ENCODE measurements at regions not wholly inside any gene's neighbourhood (a gene's known extent, or its start where the extent isn't known, plus 50 kb on each side); places are given as distances from the start of the nearest gene placed in this dataset.
A peak's percentile ranks its signal among the peaks of the same experiment; 100 is the strongest.

DNA sequence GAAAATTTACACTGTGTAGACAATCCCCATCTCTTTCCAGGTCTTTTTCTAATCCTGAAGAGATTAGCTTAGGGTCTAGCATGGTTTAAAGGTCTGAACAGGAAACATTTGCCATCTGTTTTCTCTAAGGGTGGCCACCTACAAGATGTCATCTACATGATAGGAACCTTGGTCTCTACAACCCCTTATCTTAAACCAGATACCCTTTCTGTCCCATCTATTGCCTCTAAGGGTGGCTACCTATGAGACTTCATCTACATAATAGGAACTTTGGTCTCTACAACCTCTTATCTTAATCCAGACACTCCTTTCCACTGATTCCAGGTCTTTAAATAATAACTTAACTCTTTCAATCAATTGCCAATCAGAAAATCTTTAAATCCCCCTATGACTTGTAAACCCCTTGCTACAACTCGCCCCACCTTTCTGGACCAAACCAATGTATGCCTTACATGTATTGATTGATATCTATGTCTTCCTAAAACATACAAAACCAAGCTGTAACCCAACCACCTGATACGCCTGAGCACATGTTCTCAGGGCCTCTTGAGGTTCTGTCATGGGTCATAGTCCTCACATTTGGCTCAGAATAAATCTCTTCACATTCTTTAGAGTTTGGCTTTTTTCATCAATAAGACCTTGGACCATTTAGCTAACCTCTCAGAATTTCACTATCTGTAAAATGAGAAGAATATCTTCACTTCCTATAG lies 605.0 kb downstream of the TUSC7 start:
- no peak for TF ChIP-seq EZH2 (IDR thresholded peaks at IDR 0.05; ENCODE audit: insufficient read depth, low read length)
- TF ChIP-seq, protein P1, sequence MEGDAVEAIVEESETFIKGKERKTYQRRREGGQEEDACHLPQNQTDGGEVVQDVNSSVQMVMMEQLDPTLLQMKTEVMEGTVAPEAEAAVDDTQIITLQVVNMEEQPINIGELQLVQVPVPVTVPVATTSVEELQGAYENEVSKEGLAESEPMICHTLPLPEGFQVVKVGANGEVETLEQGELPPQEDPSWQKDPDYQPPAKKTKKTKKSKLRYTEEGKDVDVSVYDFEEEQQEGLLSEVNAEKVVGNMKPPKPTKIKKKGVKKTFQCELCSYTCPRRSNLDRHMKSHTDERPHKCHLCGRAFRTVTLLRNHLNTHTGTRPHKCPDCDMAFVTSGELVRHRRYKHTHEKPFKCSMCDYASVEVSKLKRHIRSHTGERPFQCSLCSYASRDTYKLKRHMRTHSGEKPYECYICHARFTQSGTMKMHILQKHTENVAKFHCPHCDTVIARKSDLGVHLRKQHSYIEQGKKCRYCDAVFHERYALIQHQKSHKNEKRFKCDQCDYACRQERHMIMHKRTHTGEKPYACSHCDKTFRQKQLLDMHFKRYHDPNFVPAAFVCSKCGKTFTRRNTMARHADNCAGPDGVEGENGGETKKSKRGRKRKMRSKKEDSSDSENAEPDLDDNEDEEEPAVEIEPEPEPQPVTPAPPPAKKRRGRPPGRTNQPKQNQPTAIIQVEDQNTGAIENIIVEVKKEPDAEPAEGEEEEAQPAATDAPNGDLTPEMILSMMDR (IDR thresholded peaks at IDR 0.05; ENCODE audit: insufficient read depth, low read depth, low read length), result no peak
- H3K4me2 ChIP-seq (ENCODE audit: low read length), result no peak overlapping the region
- H3K79me2 ChIP-seq (ENCODE audit: insufficient read depth, low read length), result no peaks in the 10 kb centered on the region
- no peak overlapping the region for H3K4me3 Mint-ChIP-seq (ENCODE audit: unreplicated experiment)
- H3K36me3 Mint-ChIP-seq (ENCODE audit: low read depth, unreplicated experiment), result no peaks in the 10 kb centered on the region
- H3K4me1 ChIP-seq (ENCODE audit: insufficient read depth, low read length), result no peaks in the 10 kb centered on the region
- no peak overlapping the region for H3K9ac ChIP-seq (ENCODE audit: low read length)
- H3K9me3 Mint-ChIP-seq (ENCODE audit: unreplicated experiment), result no peaks in the 10 kb centered on the region
- FAIRE-seq (no peak), DNase-seq (ENCODE audit: low read depth) (no peak)
- no peaks in the 10 kb centered on the region for H3K27me3 ChIP-seq (ENCODE audit: insufficient read depth, low read length)
- H2AFZ ChIP-seq (ENCODE audit: low read depth, low read length), result no peak overlapping the region
- no peak overlapping the region for H3K27ac Mint-ChIP-seq (ENCODE audit: unreplicated experiment)
- no peaks in the 10 kb centered on the region for H3K27me3 Mint-ChIP-seq (ENCODE audit: low read depth, unreplicated experiment)
- no peak overlapping the region for H3K4me3 ChIP-seq (ENCODE audit: insufficient read depth, low read depth, low read length)
- no peaks in the 10 kb centered on the region for H4K20me1 ChIP-seq (ENCODE audit: insufficient read depth, low read length)
- H3K27ac ChIP-seq (ENCODE audit: low read depth, low read length), result no peak overlapping the region
- no peaks in the 10 kb centered on the region for H3K4me1 Mint-ChIP-seq (ENCODE audit: low read depth, unreplicated experiment)
- H3K36me3 ChIP-seq (ENCODE audit: insufficient read depth, low read length), result no peaks in the 10 kb centered on the region
- no peaks in the 10 kb centered on the region for H3K9me3 ChIP-seq (ENCODE audit: insufficient read depth, low read depth, low read length)

DNA sequence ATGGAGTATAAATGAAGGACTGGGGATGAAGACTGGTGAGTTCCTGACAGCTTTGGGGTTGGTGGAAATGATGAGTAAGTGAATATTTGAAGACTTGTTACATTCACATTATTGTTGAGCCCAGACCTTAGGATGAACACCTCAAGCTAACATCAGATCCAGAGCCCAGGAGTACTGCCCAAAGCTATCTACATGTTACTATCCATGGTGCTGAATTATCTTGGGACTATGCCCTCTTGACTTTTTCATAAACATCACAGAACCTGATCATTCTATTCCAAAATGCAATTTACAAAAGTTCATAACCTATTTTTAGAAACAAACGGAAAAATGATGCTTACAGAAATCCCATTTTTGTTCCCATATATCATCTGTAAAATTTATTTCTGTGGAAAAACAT lies 613.3 kb downstream of the TUSC7 start:
- Histone ChIP-seq H4K20me1 (ENCODE audit: insufficient read depth, low read length) (no peaks in the 10 kb centered on the region), H3K4me2 (ENCODE audit: low read length) (no peak overlapping the region), H3K27ac (ENCODE audit: low read depth, low read length) (no peak overlapping the region), H3K9ac (ENCODE audit: low read length) (no peak overlapping the region), H2AFZ (ENCODE audit: low read depth, low read length) (no peak overlapping the region), H3K4me3 (ENCODE audit: insufficient read depth, low read depth, low read length) (no peak overlapping the region), H3K36me3 (ENCODE audit: insufficient read depth, low read length) (no peaks in the 10 kb centered on the region), H3K9me3 (ENCODE audit: insufficient read depth, low read depth, low read length) (no peaks in the 10 kb centered on the region), H3K27me3 (ENCODE audit: insufficient read depth, low read length) (no peaks in the 10 kb centered on the region), H3K4me1 (ENCODE audit: insufficient read depth, low read length) (no peaks in the 10 kb centered on the region), H3K79me2 (ENCODE audit: insufficient read depth, low read length) (no peaks in the 10 kb centered on the region)
- H3K4me1 Mint-ChIP-seq (ENCODE audit: low read depth, unreplicated experiment), result no peaks in the 10 kb centered on the region
- no peak for TF ChIP-seq EZH2 (IDR thresholded peaks at IDR 0.05; ENCODE audit: insufficient read depth, low read length)
- TF ChIP-seq, protein P1 (IDR thresholded peaks at IDR 0.05; ENCODE audit: insufficient read depth, low read depth, low read length), result no peak
- no peaks in the 10 kb centered on the region for H3K36me3 Mint-ChIP-seq (ENCODE audit: low read depth, unreplicated experiment)
- no peak overlapping the region for H3K27ac Mint-ChIP-seq (ENCODE audit: unreplicated experiment)
- no peaks in the 10 kb centered on the region for H3K27me3 Mint-ChIP-seq (ENCODE audit: low read depth, unreplicated experiment)
- H3K4me3 Mint-ChIP-seq (ENCODE audit: unreplicated experiment), result no peak overlapping the region
- peaks cover 3% of the 10 kb centered on the region for H3K9me3 Mint-ChIP-seq (ENCODE audit: unreplicated experiment)
- DNase-seq (ENCODE audit: low read depth) (peak; percentile 16), FAIRE-seq (peak; percentile 34)

DNA sequence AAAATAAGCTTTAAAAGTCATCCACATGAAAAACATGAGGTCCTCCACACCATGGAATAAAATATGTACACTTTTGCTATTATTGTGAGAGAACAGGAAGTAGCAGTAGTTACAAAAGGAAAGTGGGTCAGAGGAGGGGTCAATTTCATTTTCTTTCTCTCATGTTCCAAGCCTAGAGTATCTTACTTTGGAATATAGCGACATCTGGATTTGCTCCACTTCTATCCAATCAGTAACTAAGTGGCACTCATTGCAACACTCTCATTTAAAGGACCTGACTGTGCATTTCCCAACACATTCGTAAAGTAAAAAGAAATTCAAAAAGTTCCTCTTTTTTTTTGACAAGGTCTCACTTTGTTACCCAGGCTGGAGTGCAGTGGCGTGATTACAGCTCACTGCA lies 637.3 kb downstream of the TUSC7 start:
- Mint-ChIP-seq H3K27ac (ENCODE audit: unreplicated experiment) (no peak overlapping the region), H3K9me3 (ENCODE audit: unreplicated experiment) (no peaks in the 10 kb centered on the region), H3K27me3 (ENCODE audit: low read depth, unreplicated experiment) (no peaks in the 10 kb centered on the region), H3K4me1 (ENCODE audit: low read depth, unreplicated experiment) (no peaks in the 10 kb centered on the region), H3K4me3 (ENCODE audit: unreplicated experiment) (no peak overlapping the region), H3K36me3 (ENCODE audit: low read depth, unreplicated experiment) (no peaks in the 10 kb centered on the region)
- Histone ChIP-seq H3K9me3 (ENCODE audit: insufficient read depth, low read depth, low read length) (no peaks in the 10 kb centered on the region), H3K27ac (ENCODE audit: low read depth, low read length) (no peak overlapping the region), H2AFZ (ENCODE audit: low read depth, low read length) (no peak overlapping the region), H4K20me1 (ENCODE audit: insufficient read depth, low read length) (no peaks in the 10 kb centered on the region), H3K9ac (ENCODE audit: low read length) (no peak overlapping the region), H3K27me3 (ENCODE audit: insufficient read depth, low read length) (no peaks in the 10 kb centered on the region), H3K4me2 (ENCODE audit: low read length) (no peak overlapping the region), H3K4me3 (ENCODE audit: insufficient read depth, low read depth, low read length) (no peak overlapping the region), H3K36me3 (ENCODE audit: insufficient read depth, low read length) (no peaks in the 10 kb centered on the region), H3K4me1 (ENCODE audit: insufficient read depth, low read length) (no peaks in the 10 kb centered on the region), H3K79me2 (ENCODE audit: insufficient read depth, low read length) (no peaks in the 10 kb centered on the region)
- FAIRE-seq (no peak), DNase-seq (ENCODE audit: low read depth) (no peak)
- TF ChIP-seq, protein P1 (IDR thresholded peaks at IDR 0.05; ENCODE audit: insufficient read depth, low read depth, low read length), result no peak
- TF ChIP-seq EZH2 (IDR thresholded peaks at IDR 0.05; ENCODE audit: insufficient read depth, low read length), result no peak

Measured in astrocyte (in vitro differentiated cells and primary cell).